ENCODE measurements at regions not wholly inside any gene's neighbourhood (a gene's known extent, or its start where the extent isn't known, plus 50 kb on each side); places are given as distances from the start of the nearest gene placed in this dataset.
A peak's percentile ranks its signal among the peaks of the same experiment; 100 is the strongest.

DNA sequence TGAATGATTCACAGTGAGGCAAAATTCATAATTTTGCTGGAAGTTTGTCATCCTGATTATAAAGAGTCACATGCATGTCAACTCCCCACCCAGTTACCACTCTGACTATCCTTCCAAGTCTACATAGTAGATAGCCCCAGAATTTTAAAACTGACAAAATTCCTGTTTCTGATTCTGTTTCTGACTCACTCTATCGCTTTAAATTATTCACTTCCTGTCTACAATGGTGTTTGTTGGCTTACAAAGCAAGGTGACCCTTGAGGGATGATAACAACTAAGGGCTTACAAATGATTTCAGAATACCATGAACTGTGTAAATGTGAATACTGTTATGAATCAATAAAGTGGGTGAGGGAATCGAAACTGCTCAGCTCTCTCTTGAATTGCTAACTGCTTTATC is 98.7 kb upstream of the KL start (continued):
- TF ChIP-seq, protein P1, sequence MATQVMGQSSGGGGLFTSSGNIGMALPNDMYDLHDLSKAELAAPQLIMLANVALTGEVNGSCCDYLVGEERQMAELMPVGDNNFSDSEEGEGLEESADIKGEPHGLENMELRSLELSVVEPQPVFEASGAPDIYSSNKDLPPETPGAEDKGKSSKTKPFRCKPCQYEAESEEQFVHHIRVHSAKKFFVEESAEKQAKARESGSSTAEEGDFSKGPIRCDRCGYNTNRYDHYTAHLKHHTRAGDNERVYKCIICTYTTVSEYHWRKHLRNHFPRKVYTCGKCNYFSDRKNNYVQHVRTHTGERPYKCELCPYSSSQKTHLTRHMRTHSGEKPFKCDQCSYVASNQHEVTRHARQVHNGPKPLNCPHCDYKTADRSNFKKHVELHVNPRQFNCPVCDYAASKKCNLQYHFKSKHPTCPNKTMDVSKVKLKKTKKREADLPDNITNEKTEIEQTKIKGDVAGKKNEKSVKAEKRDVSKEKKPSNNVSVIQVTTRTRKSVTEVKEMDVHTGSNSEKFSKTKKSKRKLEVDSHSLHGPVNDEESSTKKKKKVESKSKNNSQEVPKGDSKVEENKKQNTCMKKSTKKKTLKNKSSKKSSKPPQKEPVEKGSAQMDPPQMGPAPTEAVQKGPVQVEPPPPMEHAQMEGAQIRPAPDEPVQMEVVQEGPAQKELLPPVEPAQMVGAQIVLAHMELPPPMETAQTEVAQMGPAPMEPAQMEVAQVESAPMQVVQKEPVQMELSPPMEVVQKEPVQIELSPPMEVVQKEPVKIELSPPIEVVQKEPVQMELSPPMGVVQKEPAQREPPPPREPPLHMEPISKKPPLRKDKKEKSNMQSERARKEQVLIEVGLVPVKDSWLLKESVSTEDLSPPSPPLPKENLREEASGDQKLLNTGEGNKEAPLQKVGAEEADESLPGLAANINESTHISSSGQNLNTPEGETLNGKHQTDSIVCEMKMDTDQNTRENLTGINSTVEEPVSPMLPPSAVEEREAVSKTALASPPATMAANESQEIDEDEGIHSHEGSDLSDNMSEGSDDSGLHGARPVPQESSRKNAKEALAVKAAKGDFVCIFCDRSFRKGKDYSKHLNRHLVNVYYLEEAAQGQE (IDR thresholded peaks at IDR 0.05; ENCODE audit: low read depth, low read length), result no peak
- TF ChIP-seq SREBF2 (IDR thresholded peaks at IDR 0.05; ENCODE audit: low read length), result no peak
- TF ChIP-seq RFX5 (IDR thresholded peaks at IDR 0.05; ENCODE audit: low read depth, low read length), result no peak
- TF ChIP-seq ZNF217 (IDR thresholded peaks at IDR 0.05), result no peak
- TF ChIP-seq MXI1 (IDR thresholded peaks at IDR 0.05; ENCODE audit: low read depth, low read length), result no peak
- TF ChIP-seq RB1 (IDR thresholded peaks at IDR 0.05; ENCODE audit: borderline replicate concordance), result no peak
- TF ChIP-seq SMAD1 (IDR thresholded peaks at IDR 0.05; ENCODE audit: low read depth, partially characterized antibody), result no peak
- no peak for TF ChIP-seq BMI1 (IDR thresholded peaks at IDR 0.05; ENCODE audit: borderline replicate concordance)
- TF ChIP-seq CBX3 (IDR thresholded peaks at IDR 0.05; ENCODE audit: borderline replicate concordance, low read depth), result no peak
- no peak for TF ChIP-seq TBL1XR1 (IDR thresholded peaks at IDR 0.05; ENCODE audit: low read depth, low read length)
- no peak for TF ChIP-seq SUPT20H (IDR thresholded peaks at IDR 0.05; ENCODE audit: borderline replicate concordance, control insufficient read depth, low read depth, low read length)
- TF ChIP-seq BRCA1 (IDR thresholded peaks at IDR 0.05; ENCODE audit: low read depth, low read length), result no peak
- TF ChIP-seq MEF2A (IDR thresholded peaks at IDR 0.05; ENCODE audit: insufficient read depth, low read depth, low read length), result no peak
- TF ChIP-seq CHD2 (IDR thresholded peaks at IDR 0.05; ENCODE audit: borderline replicate concordance, low read depth, low read length), result no peak
- TF ChIP-seq CEBPB (IDR thresholded peaks at IDR 0.05; ENCODE audit: borderline replicate concordance in 1 of 2, low read depth in 2 of 2, low read length in 2 of 2), result no peak
- no peak for TF ChIP-seq DPF2 (IDR thresholded peaks at IDR 0.05)
- TF ChIP-seq SMARCA5 (IDR thresholded peaks at IDR 0.05), result no peak
- no peak for TF ChIP-seq WRNIP1 (IDR thresholded peaks at IDR 0.05; ENCODE audit: borderline replicate concordance, low read depth, low read length)
- TF ChIP-seq RCOR1 (conservative IDR thresholded peaks at IDR 0.05; ENCODE audit: low read depth, low read length), result no peak
- TF ChIP-seq EP300 (IDR thresholded peaks at IDR 0.05; ENCODE audit: borderline replicate concordance in 1 of 2, control insufficient read depth in 1 of 2, low read depth in 2 of 2, low read length in 2 of 2), result peak in 1 of 2 experiments; percentile 40; a peak in 1 of 4 replicates
- TF ChIP-seq PAX8 (IDR thresholded peaks at IDR 0.05), result no peak
- TF ChIP-seq RELA (IDR thresholded peaks at IDR 0.05; ENCODE audit: borderline replicate concordance, partially characterized antibody), result no peak
- TF ChIP-seq, protein P2, sequence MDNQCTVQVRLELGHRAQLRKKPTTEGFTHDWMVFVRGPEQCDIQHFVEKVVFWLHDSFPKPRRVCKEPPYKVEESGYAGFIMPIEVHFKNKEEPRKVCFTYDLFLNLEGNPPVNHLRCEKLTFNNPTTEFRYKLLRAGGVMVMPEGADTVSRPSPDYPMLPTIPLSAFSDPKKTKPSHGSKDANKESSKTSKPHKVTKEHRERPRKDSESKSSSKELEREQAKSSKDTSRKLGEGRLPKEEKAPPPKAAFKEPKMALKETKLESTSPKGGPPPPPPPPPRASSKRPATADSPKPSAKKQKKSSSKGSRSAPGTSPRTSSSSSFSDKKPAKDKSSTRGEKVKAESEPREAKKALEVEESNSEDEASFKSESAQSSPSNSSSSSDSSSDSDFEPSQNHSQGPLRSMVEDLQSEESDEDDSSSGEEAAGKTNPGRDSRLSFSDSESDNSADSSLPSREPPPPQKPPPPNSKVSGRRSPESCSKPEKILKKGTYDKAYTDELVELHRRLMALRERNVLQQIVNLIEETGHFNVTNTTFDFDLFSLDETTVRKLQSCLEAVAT (IDR thresholded peaks at IDR 0.05), result no peak
- no peak for TF ChIP-seq POU2F2 (IDR thresholded peaks at IDR 0.05; ENCODE audit: borderline replicate concordance, low read depth, low read length)
- TF ChIP-seq, protein P3, sequence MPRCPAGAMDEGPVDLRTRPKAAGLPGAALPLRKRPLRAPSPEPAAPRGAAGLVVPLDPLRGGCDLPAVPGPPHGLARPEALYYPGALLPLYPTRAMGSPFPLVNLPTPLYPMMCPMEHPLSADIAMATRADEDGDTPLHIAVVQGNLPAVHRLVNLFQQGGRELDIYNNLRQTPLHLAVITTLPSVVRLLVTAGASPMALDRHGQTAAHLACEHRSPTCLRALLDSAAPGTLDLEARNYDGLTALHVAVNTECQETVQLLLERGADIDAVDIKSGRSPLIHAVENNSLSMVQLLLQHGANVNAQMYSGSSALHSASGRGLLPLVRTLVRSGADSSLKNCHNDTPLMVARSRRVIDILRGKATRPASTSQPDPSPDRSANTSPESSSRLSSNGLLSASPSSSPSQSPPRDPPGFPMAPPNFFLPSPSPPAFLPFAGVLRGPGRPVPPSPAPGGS (IDR thresholded peaks at IDR 0.05; ENCODE audit: borderline replicate concordance, insufficient read depth, low read depth, low read length, poor library complexity, severe bottlenecking), result no peak
- no peak for TF ChIP-seq SIN3A (IDR thresholded peaks at IDR 0.05; ENCODE audit: low read depth, low read length)
